Testis (tissue), 2 donors: ENCODE measurements at regions not wholly inside any gene's neighbourhood (a gene's known extent, or its start where the extent isn't known, plus 50 kb on each side); places are given as distances from the start of the nearest gene placed in this dataset.

Source experiments
- CTCF ChIP-seq, 3 experiments: fragments of 450-650 bp in 2 of 3; fragments of 200-600 bp in 1 of 3; sonication (generic) in 1 of 3; IDR thresholded peaks; one replicate each; pipeline ENCODE4 v1.5.1; 2016 to 2019; ENCODE audit warnings: antibody characterized with exemption in 3 of 3, mild to moderate bottlenecking in 2 of 3, moderate library complexity in 1 of 3
- POLR2A ChIP-seq: fragments of 450-650 bp; IDR thresholded peaks from one replicate; pipeline ENCODE4 v1.6.1; 2017; ENCODE audit warnings: antibody characterized with exemption, mild to moderate bottlenecking, moderate library complexity

GRCh38 chr3:117201901-117202774, 492.6 kb downstream of the TUSC7 start:
- TF ChIP-seq CTCF (IDR thresholded peaks at IDR 0.05) (no peak), POLR2A (no peak)
